Activated CD8-positive, alpha-beta T cell treated with anti-CD3 and anti-CD28 coated beads for 36 hours (primary cell): ENCODE measurements at regions not wholly inside any gene's neighbourhood (a gene's known extent, or its start where the extent isn't known, plus 50 kb on each side); places are given as distances from the start of the nearest gene placed in this dataset.

Source experiments
- ATAC-seq: fragments of 200-7000 bp; cut with Tn5 transposase; one replicate; pipeline ENCODE4 v1.10.0; 2021; ENCODE audit warnings: mild to moderate bottlenecking, moderate library complexity
- CTCF ChIA-PET: fragments of 350-600 bp; sonication (Branson Sonifier 250); formaldehyde crosslinking; loops from one replicate; lab custom pipeline; 2021; ENCODE audit warnings: antibody characterized with exemption; lab: Charles Lee
- POLR2A ChIA-PET: fragments of 350-600 bp; sonication (Branson Sonifier 250); formaldehyde crosslinking; loops from one replicate; lab custom pipeline; 2021; ENCODE audit warnings: antibody characterized with exemption; lab: Charles Lee
- DNase-seq: peaks from one replicate; pipeline ENCODE4 v3.0.0-alpha.2; 2020
- H3K27ac Mint-ChIP-seq: one replicate; pipeline ENCODE4 v1.8.0; 2021; ENCODE audit warnings: mild to moderate bottlenecking, mixed read lengths
- H3K27me3 Mint-ChIP-seq: one replicate; pipeline ENCODE4 v1.8.0; 2021; ENCODE audit warnings: mixed read lengths
- H3K36me3 Mint-ChIP-seq: one replicate; pipeline ENCODE4 v1.8.0; 2021; ENCODE audit warnings: low read depth, mixed read lengths
- H3K4me1 Mint-ChIP-seq: one replicate; pipeline ENCODE4 v1.8.0; 2021; ENCODE audit warnings: low read depth, mixed read lengths
- H3K4me3 Mint-ChIP-seq: one replicate; pipeline ENCODE4 v1.8.0; 2021; ENCODE audit warnings: mild to moderate bottlenecking, moderate library complexity, mixed read lengths
- H3K9me3 Mint-ChIP-seq: one replicate; pipeline ENCODE4 v1.8.0; 2021; ENCODE audit warnings: mixed read lengths
- intact Hi-C: fragments of 100-400 bp; cut with micrococcal nuclease; formaldehyde crosslinking; loops from one replicate; pipeline ENCODE4 v1.10.0; 2022
- TF ChIP-seq, protein P1 (sequence below): fragments of 200-600 bp; IDR thresholded peaks from one replicate; pipeline ENCODE4 v1.8.0; 2022; ENCODE audit warnings: antibody characterized with exemption, mild to moderate bottlenecking

GRCh38 chr12:70149013-70149412 is 94.2 kb upstream of the CNOT2 start:
- no peak for ATAC-seq
- DNase-seq, result no peak
- Mint-ChIP-seq H3K36me3 (no peaks in the 10 kb centered on the region), H3K27ac (no peak overlapping the region), H3K9me3 (peaks cover 3% of the 10 kb centered on the region), H3K4me3 (no peak overlapping the region), H3K27me3 (peaks cover 13% of the 10 kb centered on the region), H3K4me1 (no peaks in the 10 kb centered on the region)
- ChIA-PET CTCF (no interaction called here), POLR2A (no interaction called here)
- intact Hi-C loops, result no loop called here
- TF ChIP-seq, protein P1, sequence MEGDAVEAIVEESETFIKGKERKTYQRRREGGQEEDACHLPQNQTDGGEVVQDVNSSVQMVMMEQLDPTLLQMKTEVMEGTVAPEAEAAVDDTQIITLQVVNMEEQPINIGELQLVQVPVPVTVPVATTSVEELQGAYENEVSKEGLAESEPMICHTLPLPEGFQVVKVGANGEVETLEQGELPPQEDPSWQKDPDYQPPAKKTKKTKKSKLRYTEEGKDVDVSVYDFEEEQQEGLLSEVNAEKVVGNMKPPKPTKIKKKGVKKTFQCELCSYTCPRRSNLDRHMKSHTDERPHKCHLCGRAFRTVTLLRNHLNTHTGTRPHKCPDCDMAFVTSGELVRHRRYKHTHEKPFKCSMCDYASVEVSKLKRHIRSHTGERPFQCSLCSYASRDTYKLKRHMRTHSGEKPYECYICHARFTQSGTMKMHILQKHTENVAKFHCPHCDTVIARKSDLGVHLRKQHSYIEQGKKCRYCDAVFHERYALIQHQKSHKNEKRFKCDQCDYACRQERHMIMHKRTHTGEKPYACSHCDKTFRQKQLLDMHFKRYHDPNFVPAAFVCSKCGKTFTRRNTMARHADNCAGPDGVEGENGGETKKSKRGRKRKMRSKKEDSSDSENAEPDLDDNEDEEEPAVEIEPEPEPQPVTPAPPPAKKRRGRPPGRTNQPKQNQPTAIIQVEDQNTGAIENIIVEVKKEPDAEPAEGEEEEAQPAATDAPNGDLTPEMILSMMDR, result no peak

- ATAC-seq, result no peak
Observed at GRCh38 chr12:70149665-70150064, 93.6 kb upstream of the CNOT2 start.

DNA sequence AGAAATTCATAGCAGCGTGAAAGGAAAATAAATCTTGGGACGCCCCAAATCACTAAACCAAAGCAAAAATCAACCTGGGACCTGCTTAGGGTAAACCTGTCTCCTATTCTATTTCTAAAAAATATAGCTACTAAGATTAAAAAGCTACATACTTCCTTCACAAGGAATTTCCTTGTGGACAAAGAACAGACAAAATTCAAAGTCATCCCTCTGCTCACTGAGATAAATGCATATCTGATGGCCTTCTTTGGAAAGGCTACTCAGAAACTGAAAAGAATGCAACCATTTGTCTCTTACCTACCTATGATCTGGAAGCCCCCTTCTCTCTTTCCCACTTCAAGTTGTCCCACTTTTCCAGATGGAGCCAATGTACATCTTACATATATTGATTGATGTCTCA is 93.0 kb upstream of the CNOT2 start:
- Mint-ChIP-seq H3K36me3 (no peaks in the 10 kb centered on the region), H3K4me3 (no peak overlapping the region), H3K27me3 (peaks cover 13% of the 10 kb centered on the region), H3K4me1 (no peaks in the 10 kb centered on the region), H3K9me3 (peaks cover 3% of the 10 kb centered on the region), H3K27ac (no peak overlapping the region)
- intact Hi-C loops, result no loop called here
- POLR2A ChIA-PET, result no interaction called here
- ATAC-seq, result no peak
- CTCF ChIA-PET, result no interaction called here
- TF ChIP-seq, protein P1, result no peak
- DNase-seq, result no peak

More at GRCh38 chr12:70149665-70150064, 93.6 kb upstream of the CNOT2 start:
- Mint-ChIP-seq H3K27ac (no peak overlapping the region), H3K36me3 (no peaks in the 10 kb centered on the region), H3K4me1 (no peaks in the 10 kb centered on the region), H3K9me3 (peaks cover 3% of the 10 kb centered on the region), H3K27me3 (peaks cover 13% of the 10 kb centered on the region), H3K4me3 (no peak overlapping the region)
- intact Hi-C loops, result no loop called here
- no peak for DNase-seq
- ChIA-PET POLR2A (no interaction called here), CTCF (no interaction called here)
- TF ChIP-seq, protein P1, result no peak

DNA sequence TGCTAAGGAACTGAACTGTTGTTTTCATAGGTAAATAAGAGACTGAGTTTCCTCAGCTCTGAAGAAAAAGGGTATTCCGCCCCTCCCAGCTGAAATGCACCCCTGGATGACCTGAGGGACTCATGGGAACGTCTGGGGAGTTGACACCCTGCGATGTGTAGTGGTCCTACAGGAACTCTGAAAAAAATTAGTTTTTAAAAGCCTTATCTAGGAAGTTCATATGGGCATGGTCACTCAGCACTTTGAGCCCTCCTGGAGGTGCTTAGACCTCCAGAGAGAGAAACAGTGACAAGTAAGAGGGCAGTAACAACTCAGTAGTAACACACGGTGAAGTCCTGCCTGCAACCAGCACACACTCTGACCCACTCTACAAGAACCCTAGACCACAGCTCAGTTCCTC is 91.2 kb upstream of the CNOT2 start:
- TF ChIP-seq, protein P1, result no peak
- no peaks in the 10 kb centered on the region for H3K4me1 Mint-ChIP-seq
- CTCF ChIA-PET, result interaction anchor here (1.3 kb wide), 1 partner anchor 12 kb away, joined by 3 read pairs; no protein-coding TSS in a partner anchor
- DNase-seq (no peak), ATAC-seq (no peak)
- H3K27ac Mint-ChIP-seq, result no peak overlapping the region
- no peaks in the 10 kb centered on the region for H3K36me3 Mint-ChIP-seq
- peaks cover 8% of the 10 kb centered on the region for H3K9me3 Mint-ChIP-seq
- POLR2A ChIA-PET, result no interaction called here
- H3K27me3 Mint-ChIP-seq, result peaks cover 8% of the 10 kb centered on the region
- intact Hi-C loops, result no loop called here
- no peak overlapping the region for H3K4me3 Mint-ChIP-seq

DNA sequence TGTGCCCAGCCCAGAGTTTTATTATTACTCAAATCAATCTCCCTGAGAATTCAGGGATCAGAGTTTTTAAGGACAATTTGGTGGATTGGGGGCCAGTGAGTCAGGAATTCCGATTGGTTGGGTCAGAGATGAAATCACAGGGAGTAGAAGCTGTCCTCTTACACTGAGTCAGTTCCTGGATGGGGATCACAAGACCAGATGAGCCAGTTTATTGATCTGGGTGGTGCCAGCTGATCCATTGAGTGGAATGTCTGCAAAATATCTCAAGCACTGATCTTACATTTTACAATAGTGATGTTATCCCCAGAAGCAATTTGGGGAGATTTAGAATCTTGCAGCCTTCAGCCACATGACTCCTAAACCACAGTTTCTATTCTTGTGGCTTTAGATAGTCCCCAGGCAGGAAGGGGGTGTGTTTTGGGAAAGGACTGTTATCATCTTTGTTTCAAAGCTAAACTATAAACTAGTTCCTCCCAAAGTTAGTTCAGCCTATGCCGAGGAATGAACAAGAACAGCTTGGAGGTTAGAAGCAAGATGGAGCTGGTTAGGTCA is 89.1 kb upstream of the CNOT2 start:
- TF ChIP-seq, protein P1, result no peak

More for the DNA sequence above, 89.1 kb upstream of the CNOT2 start:
- H3K4me1 Mint-ChIP-seq, result no peaks in the 10 kb centered on the region
- H3K27me3 Mint-ChIP-seq, result peaks cover 10% of the 10 kb centered on the region
- peaks cover 3% of the 10 kb centered on the region for H3K36me3 Mint-ChIP-seq
- H3K27ac Mint-ChIP-seq, result no peak overlapping the region
- H3K9me3 Mint-ChIP-seq, result peaks cover 13% of the 10 kb centered on the region
- CTCF ChIA-PET, result no interaction called here
- ATAC-seq (no peak), DNase-seq (no peak)
- H3K4me3 Mint-ChIP-seq, result no peak overlapping the region
- POLR2A ChIA-PET, result no interaction called here
- intact Hi-C loops, result no loop called here
